PC-9 (cell line): ENCODE measurements at regions not wholly inside any gene's neighbourhood (a gene's known extent, or its start where the extent isn't known, plus 50 kb on each side); places are given as distances from the start of the nearest gene placed in this dataset.

Experiments
- EZH2 ChIP-seq: fragments of 200-600 bp; sonication (generic); IDR thresholded peaks from 2 replicates; pipeline ENCODE4 v1.8.0; 2017; ENCODE audit warnings: antibody characterized with exemption, low read depth
- TF ChIP-seq, protein P1 (sequence below): fragments of 200-600 bp; sonication (generic); conservative IDR thresholded peaks from 2 replicates; pipeline ENCODE4 v1.6.1; 2017; ENCODE audit warnings: mixed run types, antibody characterized with exemption, mild to moderate bottlenecking, moderate library complexity

DNA sequence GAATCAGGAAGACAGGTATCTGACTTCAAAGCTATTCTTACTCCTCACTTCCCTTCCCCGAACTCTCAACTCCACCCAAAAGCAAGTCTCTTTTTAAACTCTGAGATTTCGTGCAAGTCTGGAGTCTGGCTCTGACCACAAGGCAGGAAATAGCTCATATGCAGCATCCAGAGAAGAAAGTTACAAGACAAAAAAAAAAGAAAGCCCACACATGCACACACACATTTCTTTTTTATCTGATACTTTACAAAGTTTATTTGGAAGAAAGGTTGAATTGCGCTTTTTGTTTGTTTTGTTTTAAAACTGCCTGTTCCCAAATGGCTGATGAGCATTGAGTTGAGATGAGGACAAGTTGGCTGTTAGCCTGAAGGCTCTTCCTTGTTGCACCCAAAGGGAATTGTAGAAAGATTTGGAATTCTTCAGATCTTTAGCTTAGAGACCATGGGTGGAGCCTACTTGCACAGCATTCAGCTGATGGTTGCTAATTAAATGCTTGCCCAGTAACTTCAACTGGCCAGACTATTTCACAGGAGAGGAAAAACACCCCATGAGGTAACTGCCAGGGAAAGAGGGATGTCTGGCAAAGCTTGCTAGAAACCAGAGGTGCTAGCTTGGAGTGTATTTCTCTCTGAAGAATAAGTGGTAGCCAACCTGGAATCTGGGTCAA, 490.3 kb downstream of the TTLL7 start:
- TF ChIP-seq, protein P1, sequence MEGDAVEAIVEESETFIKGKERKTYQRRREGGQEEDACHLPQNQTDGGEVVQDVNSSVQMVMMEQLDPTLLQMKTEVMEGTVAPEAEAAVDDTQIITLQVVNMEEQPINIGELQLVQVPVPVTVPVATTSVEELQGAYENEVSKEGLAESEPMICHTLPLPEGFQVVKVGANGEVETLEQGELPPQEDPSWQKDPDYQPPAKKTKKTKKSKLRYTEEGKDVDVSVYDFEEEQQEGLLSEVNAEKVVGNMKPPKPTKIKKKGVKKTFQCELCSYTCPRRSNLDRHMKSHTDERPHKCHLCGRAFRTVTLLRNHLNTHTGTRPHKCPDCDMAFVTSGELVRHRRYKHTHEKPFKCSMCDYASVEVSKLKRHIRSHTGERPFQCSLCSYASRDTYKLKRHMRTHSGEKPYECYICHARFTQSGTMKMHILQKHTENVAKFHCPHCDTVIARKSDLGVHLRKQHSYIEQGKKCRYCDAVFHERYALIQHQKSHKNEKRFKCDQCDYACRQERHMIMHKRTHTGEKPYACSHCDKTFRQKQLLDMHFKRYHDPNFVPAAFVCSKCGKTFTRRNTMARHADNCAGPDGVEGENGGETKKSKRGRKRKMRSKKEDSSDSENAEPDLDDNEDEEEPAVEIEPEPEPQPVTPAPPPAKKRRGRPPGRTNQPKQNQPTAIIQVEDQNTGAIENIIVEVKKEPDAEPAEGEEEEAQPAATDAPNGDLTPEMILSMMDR: no peak
- no peak for TF ChIP-seq EZH2
